HEK293 (cell line): ENCODE measurements at regions not wholly inside any gene's neighbourhood (a gene's known extent, or its start where the extent isn't known, plus 50 kb on each side); places are given as distances from the start of the nearest gene placed in this dataset.
"Not testable (repeated sequence)": the region's sequence is repeated elsewhere in the genome, so short reads cannot be mapped to it uniquely, and the experiment has no call there.

Experiments
- CTCF ChIA-PET: fragments of 350-600 bp; formaldehyde crosslinking; extraction: SDS; loops from one replicate; lab custom pipeline; 2021; ENCODE audit warnings: antibody characterized with exemption; lab: Yijun Ruan, JAX
- POLR2A ChIA-PET: fragments of 300-600 bp; formaldehyde crosslinking; extraction: SDS; loops from one replicate; lab custom pipeline; 2020; ENCODE audit warnings: antibody characterized with exemption, inconsistent platforms; lab: Yijun Ruan, JAX
- H3K27ac ChIP-seq: fragments of 200-500 bp; sonication (Bioruptor generic); 2 replicates; pipeline ENCODE4 v1.5.1; 2014; ENCODE audit warnings: low read depth, low read length, control low read depth, inconsistent platforms; ENCODE audit errors: extremely low read depth
- H3K36me3 ChIP-seq, 2 experiments: fragments of 200-500 bp in 1 of 2; sonication (Bioruptor generic) in 1 of 2; 1 replicate in 1 of 2; 2 replicates in 1 of 2; pipeline ENCODE4 v1.5.1; 2014 to 2017; ENCODE audit warnings: inconsistent platforms in 2 of 2, low read length in 2 of 2; ENCODE audit not compliant: control insufficient read depth in 2 of 2, insufficient read depth in 1 of 2
- H3K4me1 ChIP-seq: fragments of 200-500 bp; sonication (Bioruptor generic); 2 replicates; pipeline ENCODE4 v1.5.1; 2014; ENCODE audit warnings: mild to moderate bottlenecking, low read length, inconsistent platforms; ENCODE audit not compliant: control insufficient read depth, insufficient read depth
- H3K4me3 ChIP-seq: 2 replicates; pipeline ENCODE4 v1.5.1; 2011; ENCODE audit warnings: low read depth, mild to moderate bottlenecking, control low read depth, low read length, moderate library complexity
- H3K9me3 ChIP-seq: fragments of 200-500 bp; sonication (Bioruptor generic); 2 replicates; pipeline ENCODE4 v1.5.1; 2014; ENCODE audit warnings: low read depth, low read length, inconsistent platforms; ENCODE audit not compliant: control insufficient read depth, insufficient read depth
- HOXA7 ChIP-seq: sonication (generic); formaldehyde crosslinking; IDR thresholded peaks from 2 replicates; pipeline ENCODE4 v1.8.1; 2022; ENCODE audit warnings: missing genetic modification reagents, borderline replicate concordance
- SP3 ChIP-seq: fragments of 450-650 bp; formaldehyde crosslinking; IDR thresholded peaks from 2 replicates; pipeline ENCODE4 v1.5.1; 2016; ENCODE audit warnings: missing biosample characterization, missing genetic modification characterization
- SP7 ChIP-seq: fragments of 450-650 bp; formaldehyde crosslinking; IDR thresholded peaks from 2 replicates; pipeline ENCODE4 v1.5.1; 2016; ENCODE audit warnings: missing biosample characterization, missing genetic modification characterization
- TRIM28 ChIP-seq: IDR thresholded peaks from 2 replicates; pipeline ENCODE4 v1.6.1; 2011; ENCODE audit warnings: low read length, control low read depth, borderline replicate concordance
- ZBTB7A ChIP-seq: fragments of 450-650 bp; formaldehyde crosslinking; IDR thresholded peaks from 2 replicates; pipeline ENCODE4 v1.5.1; 2016; ENCODE audit warnings: low read depth, missing biosample characterization, missing genetic modification characterization
- ZNF133 ChIP-seq: fragments of 450-650 bp; formaldehyde crosslinking; IDR thresholded peaks from 2 replicates; pipeline ENCODE4 v1.5.1; 2016; ENCODE audit warnings: missing biosample characterization, missing genetic modification characterization
- ZNF146 ChIP-seq: fragments of 450-650 bp; formaldehyde crosslinking; IDR thresholded peaks from 2 replicates; pipeline ENCODE4 v1.5.1; 2016; ENCODE audit warnings: missing biosample characterization, missing genetic modification characterization
- ZNF157 ChIP-seq: fragments of 450-650 bp; formaldehyde crosslinking; IDR thresholded peaks from 2 replicates; pipeline ENCODE4 v1.5.1; 2016; ENCODE audit warnings: missing biosample characterization, missing genetic modification characterization
- ZNF184 ChIP-seq: fragments of 450-650 bp; IDR thresholded peaks from 2 replicates; pipeline ENCODE4 v1.5.1; 2018; ENCODE audit warnings: missing biosample characterization, mild to moderate bottlenecking, missing genetic modification characterization
- ZNF202 ChIP-seq: fragments of 450-650 bp; formaldehyde crosslinking; IDR thresholded peaks from 2 replicates; pipeline ENCODE4 v1.5.1; 2016; ENCODE audit warnings: missing biosample characterization, missing genetic modification characterization, borderline replicate concordance
- ZNF223 ChIP-seq: fragments of 450-650 bp; formaldehyde crosslinking; IDR thresholded peaks from 2 replicates; pipeline ENCODE4 v1.5.1; 2016; ENCODE audit warnings: missing biosample characterization, missing genetic modification characterization
- ZNF280D ChIP-seq: fragments of 450-650 bp; formaldehyde crosslinking; IDR thresholded peaks from 2 replicates; pipeline ENCODE4 v1.5.1; 2016; ENCODE audit warnings: missing biosample characterization, missing genetic modification characterization
- ZNF302 ChIP-seq: fragments of 450-650 bp; formaldehyde crosslinking; IDR thresholded peaks from 2 replicates; pipeline ENCODE4 v1.5.1; 2016; ENCODE audit warnings: missing biosample characterization, missing genetic modification characterization, low read depth
- ZNF404 ChIP-seq: fragments of 450-650 bp; formaldehyde crosslinking; IDR thresholded peaks from 2 replicates; pipeline ENCODE4 v1.5.1; 2017; ENCODE audit warnings: missing biosample characterization, missing genetic modification characterization
- ZNF544 ChIP-seq: fragments of 450-650 bp; formaldehyde crosslinking; IDR thresholded peaks from 2 replicates; pipeline ENCODE4 v1.5.0; 2017; ENCODE audit warnings: missing biosample characterization, missing genetic modification characterization
- ZNF548 ChIP-seq: fragments of 450-650 bp; formaldehyde crosslinking; IDR thresholded peaks from 2 replicates; pipeline ENCODE4 v1.5.1; 2016; ENCODE audit warnings: missing biosample characterization, missing genetic modification characterization
- ZNF558 ChIP-seq: fragments of 450-650 bp; formaldehyde crosslinking; IDR thresholded peaks from 2 replicates; pipeline ENCODE4 v1.5.1; 2016; ENCODE audit warnings: missing biosample characterization, missing genetic modification characterization
- ZNF837 ChIP-seq: fragments of 450-650 bp; formaldehyde crosslinking; IDR thresholded peaks from 2 replicates; pipeline ENCODE4 v1.5.1; 2016; ENCODE audit warnings: missing biosample characterization, missing genetic modification characterization
- ZSCAN5A ChIP-seq: fragments of 450-650 bp; formaldehyde crosslinking; IDR thresholded peaks from 2 replicates; pipeline ENCODE4 v1.5.1; 2016; ENCODE audit warnings: missing biosample characterization, missing genetic modification characterization
- ZXDB ChIP-seq: fragments of 450-650 bp; formaldehyde crosslinking; IDR thresholded peaks from 2 replicates; pipeline ENCODE4 v1.5.1; 2016; ENCODE audit warnings: missing biosample characterization, missing genetic modification characterization
- TF ChIP-seq, protein P1 (sequence below): fragments of 450-650 bp; formaldehyde crosslinking; IDR thresholded peaks from 2 replicates; pipeline ENCODE4 v1.5.1; 2016; ENCODE audit warnings: missing biosample characterization, missing genetic modification characterization, borderline replicate concordance
- TF ChIP-seq, protein P2 (sequence below): fragments of 450-650 bp; formaldehyde crosslinking; IDR thresholded peaks from 2 replicates; pipeline ENCODE4 v1.5.1; 2016; ENCODE audit warnings: missing biosample characterization, missing genetic modification characterization

DNA sequence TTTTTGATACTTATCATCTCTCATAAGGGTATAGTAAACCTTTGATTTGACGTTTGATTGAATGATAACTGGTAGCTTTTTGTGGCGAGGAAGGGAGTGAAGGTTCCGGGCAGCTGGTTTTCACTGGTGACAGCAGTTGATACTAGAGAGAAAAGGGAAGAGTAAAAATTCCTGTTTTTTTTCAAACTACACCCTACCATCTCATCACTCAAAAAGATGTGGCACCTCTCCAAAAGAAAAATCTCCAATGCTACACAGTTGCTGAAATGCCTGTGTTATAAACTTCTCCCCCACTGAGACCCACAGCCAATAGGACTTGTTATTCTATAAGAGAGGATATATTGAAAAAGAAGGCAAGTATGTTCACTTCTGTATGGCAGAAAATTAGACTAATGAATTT, 154.0 kb downstream of the MAIP1 start (continued):
- TF ChIP-seq HOXA7 (CRISPR knock-in tag): no peak
- no peak for TF ChIP-seq ZNF558
- TF ChIP-seq, protein P1, sequence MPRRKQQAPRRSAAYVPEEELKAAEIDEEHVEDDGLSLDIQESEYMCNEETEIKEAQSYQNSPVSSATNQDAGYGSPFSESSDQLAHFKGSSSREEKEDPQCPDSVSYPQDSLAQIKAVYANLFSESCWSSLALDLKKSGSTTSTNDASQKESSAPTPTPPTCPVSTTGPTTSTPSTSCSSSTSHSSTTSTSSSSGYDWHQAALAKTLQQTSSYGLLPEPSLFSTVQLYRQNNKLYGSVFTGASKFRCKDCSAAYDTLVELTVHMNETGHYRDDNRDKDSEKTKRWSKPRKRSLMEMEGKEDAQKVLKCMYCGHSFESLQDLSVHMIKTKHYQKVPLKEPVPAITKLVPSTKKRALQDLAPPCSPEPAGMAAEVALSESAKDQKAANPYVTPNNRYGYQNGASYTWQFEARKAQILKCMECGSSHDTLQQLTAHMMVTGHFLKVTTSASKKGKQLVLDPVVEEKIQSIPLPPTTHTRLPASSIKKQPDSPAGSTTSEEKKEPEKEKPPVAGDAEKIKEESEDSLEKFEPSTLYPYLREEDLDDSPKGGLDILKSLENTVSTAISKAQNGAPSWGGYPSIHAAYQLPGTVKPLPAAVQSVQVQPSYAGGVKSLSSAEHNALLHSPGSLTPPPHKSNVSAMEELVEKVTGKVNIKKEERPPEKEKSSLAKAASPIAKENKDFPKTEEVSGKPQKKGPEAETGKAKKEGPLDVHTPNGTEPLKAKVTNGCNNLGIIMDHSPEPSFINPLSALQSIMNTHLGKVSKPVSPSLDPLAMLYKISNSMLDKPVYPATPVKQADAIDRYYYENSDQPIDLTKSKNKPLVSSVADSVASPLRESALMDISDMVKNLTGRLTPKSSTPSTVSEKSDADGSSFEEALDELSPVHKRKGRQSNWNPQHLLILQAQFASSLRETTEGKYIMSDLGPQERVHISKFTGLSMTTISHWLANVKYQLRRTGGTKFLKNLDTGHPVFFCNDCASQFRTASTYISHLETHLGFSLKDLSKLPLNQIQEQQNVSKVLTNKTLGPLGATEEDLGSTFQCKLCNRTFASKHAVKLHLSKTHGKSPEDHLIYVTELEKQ: no peak

DNA sequence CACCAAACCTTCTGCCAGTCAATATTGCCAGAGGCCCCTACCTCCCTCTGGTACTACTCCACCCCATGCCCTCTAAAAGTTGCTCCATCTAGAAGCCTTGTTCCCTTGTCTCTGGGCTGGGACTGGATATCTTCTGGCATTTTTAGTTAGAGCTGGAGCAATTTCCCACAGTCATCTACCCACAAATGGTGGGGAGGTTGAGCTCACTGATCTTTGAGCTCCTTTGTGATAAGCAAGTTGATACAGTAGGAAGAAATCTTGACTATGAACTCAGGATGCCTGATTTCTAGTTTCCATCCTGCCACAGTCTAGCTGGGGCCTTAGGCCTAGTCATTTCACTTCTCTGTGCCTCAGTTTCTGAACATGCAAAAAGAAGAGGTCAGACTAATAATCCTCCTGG, 155.0 kb downstream of the MAIP1 start:
- TF ChIP-seq SP3 (tag by site-specific recombination) (no peak), SP7 (no peak), ZNF157 (tag by site-specific recombination) (no peak), ZNF302 (no peak), ZNF544 (tag by site-specific recombination) (no peak), TRIM28 (no peak), ZNF202 (tag by site-specific recombination) (no peak)
- ChIA-PET CTCF (no interaction called here), POLR2A (no interaction called here)
- H3K4me1 ChIP-seq: no peaks in the 10 kb centered on the region
- no peak overlapping the region for H3K27ac ChIP-seq
- H3K36me3 ChIP-seq: no peaks in the 10 kb centered on the region
- no peak overlapping the region for H3K4me3 ChIP-seq
- no peaks in the 10 kb centered on the region for H3K9me3 ChIP-seq

- H3K4me1 ChIP-seq, H3K27ac ChIP-seq, H3K36me3 ChIP-seq, CTCF ChIA-PET, H3K4me3 ChIP-seq, H3K9me3 ChIP-seq, POLR2A ChIA-PET: not testable (repeated sequence)
- peak; percentile 83 for TF ChIP-seq ZNF146 (tag by site-specific recombination)
These were observed 157.8 kb downstream of the MAIP1 start for GRCh38 chr2:200113016-200113799.

GRCh38 chr2:200119236-200119635, 163.9 kb downstream of the MAIP1 start:
- Histone ChIP-seq H3K4me1 (no peaks in the 10 kb centered on the region), H3K9me3 (no peaks in the 10 kb centered on the region), H3K36me3 (no peaks in the 10 kb centered on the region), H3K27ac (no peak overlapping the region), H3K4me3 (no peak overlapping the region)
- TF ChIP-seq ZNF184 (tag by site-specific recombination) (no peak), ZXDB (tag by site-specific recombination) (no peak), ZNF404 (tag by site-specific recombination) (no peak), ZNF280D (tag by site-specific recombination) (no peak), ZSCAN5A (tag by site-specific recombination) (no peak), ZBTB7A (tag by site-specific recombination) (no peak), ZNF548 (tag by site-specific recombination) (no peak), ZNF837 (tag by site-specific recombination) (no peak), TRIM28 (no peak), ZNF223 (tag by site-specific recombination) (no peak), ZNF133 (no peak)
- TF ChIP-seq, protein P2, sequence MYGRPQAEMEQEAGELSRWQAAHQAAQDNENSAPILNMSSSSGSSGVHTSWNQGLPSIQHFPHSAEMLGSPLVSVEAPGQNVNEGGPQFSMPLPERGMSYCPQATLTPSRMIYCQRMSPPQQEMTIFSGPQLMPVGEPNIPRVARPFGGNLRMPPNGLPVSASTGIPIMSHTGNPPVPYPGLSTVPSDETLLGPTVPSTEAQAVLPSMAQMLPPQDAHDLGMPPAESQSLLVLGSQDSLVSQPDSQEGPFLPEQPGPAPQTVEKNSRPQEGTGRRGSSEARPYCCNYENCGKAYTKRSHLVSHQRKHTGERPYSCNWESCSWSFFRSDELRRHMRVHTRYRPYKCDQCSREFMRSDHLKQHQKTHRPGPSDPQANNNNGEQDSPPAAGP (tag by site-specific recombination): no peak
- CTCF ChIA-PET: no interaction called here
- POLR2A ChIA-PET: no interaction called here
